ENCODE measurements at regions not wholly inside any gene's neighbourhood (a gene's known extent, or its start where the extent isn't known, plus 50 kb on each side); places are given as distances from the start of the nearest gene placed in this dataset.

DNA sequence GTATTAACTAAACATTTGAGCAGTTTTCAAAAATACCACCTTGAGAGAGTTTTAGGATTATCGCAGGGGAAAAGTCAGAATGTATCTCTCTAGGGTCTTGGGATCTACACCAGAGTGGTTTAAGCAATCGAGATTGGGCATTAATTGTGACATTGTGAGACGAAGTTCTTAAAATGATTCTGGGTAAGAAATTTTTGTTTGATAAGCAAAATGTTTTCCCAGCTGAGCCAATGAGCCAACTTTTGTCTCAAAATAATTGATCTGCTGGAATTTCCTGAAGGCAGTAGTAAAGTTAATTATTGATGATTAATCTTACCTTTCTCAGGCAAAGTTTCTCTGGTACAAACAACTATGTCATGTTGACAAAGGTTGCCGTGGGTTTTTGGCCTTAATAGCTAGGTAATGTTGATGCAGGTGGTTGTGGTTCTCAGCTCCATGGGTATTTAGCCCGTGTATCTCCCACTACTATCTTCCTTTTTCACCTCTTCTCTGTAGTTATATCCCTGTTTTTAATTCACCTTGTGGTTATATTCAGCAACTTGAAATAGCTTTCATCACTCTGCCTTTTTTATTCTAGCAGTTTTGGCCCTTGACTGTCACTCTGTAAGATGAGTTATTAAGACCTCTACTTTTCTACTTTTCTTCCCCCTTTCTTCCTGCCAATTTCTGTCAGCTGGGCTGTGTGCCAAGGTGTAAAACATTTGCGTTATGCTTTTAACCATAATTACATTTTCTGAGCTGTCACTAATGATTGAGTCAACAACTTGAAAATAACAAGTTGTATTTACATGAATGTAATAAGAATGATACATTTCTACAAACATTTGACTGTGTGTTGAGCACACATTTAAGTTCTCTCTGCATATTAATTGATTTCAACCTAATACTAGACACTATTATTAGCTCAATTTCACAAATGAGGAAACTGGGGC, 368.3 kb upstream of the BTBD3 start:
- Histone ChIP-seq H3K27me3 (ENCODE audit: low read depth) (no peaks in the 10 kb centered on the region), H3K4me3 (no peak overlapping the region), H3K9me3 (no peaks in the 10 kb centered on the region), H3K36me3 (no peaks in the 10 kb centered on the region), H3K27ac (no peak overlapping the region), H3K4me1 (peaks cover under 1% of the 10 kb centered on the region)
- ATAC-seq (no peak), DNase-seq (no peak)
- intact Hi-C loops (cut with DNase I), result loop anchor here (10.0 kb wide), 2 partner anchors 995 to 1935 kb away; no protein-coding TSS in a partner anchor
- TF ChIP-seq CTCF (IDR thresholded peaks at IDR 0.05), result no peak

DNA sequence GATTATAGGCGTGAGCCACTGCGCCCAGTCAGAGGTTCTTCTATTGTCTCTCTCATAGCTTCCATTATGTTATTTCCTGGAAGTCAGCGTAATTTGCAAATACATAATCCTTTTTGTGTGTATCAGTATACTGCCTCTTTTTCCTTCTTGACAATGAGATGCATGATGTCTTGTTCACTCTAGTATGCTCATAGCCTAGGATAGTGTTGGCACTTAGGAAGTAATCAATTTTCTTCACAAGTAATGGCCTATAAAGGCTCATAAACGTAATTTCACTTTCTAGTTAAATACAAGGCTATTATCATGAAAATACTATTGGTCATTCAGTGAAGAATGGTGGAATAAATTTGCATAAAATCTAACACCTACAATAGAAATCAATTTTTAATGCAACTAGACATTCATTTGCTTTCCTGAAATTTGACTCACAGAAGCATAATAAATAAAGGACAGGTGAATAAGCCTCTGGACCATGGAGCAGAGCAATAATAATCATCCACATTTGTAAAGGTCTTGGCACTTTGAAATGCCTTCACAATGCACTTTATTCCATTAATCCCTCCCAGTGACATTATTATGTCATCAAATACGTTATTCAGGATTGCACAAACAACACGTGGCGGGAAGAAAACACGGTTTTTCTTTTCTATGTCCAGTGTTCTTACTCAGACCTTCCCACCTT, 366.9 kb upstream of the BTBD3 start:
- no peak overlapping the region for H3K4me3 ChIP-seq
- H3K36me3 ChIP-seq, result no peaks in the 10 kb centered on the region
- no peaks in the 10 kb centered on the region for H3K27me3 ChIP-seq (ENCODE audit: low read depth)
- H3K9me3 ChIP-seq, result no peaks in the 10 kb centered on the region
- DNase-seq, result no peak
- no peak for TF ChIP-seq CTCF (IDR thresholded peaks at IDR 0.05)
- no peak for ATAC-seq
- no peaks in the 10 kb centered on the region for H3K4me1 ChIP-seq
- no peak overlapping the region for H3K27ac ChIP-seq
- intact Hi-C loops (cut with DNase I), result no loop called here

DNA sequence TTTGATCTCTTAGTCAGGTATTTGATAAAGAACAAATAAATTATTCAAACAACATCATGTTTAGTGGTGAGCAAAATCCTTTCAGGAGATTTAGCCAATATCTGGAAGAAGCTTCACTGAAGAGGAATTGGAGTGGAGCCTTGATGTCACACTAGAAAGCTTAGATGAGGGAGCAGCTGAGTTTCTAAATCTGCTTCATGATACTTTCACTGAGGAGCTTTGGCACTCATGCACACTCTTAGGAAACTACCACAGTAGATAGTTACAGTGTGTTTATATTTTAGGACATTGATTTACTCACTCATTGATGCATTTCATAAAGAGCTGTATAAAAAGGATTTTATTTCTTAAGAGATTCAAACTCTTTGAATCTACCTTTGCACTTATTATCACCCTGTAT, 366.2 kb upstream of the BTBD3 start:
- H3K4me1 ChIP-seq, result no peaks in the 10 kb centered on the region
- no peaks in the 10 kb centered on the region for H3K9me3 ChIP-seq
- H3K27me3 ChIP-seq (ENCODE audit: low read depth), result no peaks in the 10 kb centered on the region
- TF ChIP-seq CTCF (IDR thresholded peaks at IDR 0.05), result no peak
- no peak for ATAC-seq
- H3K4me3 ChIP-seq, result no peak overlapping the region
- H3K27ac ChIP-seq, result no peak overlapping the region
- no peak for DNase-seq
- no peaks in the 10 kb centered on the region for H3K36me3 ChIP-seq
- intact Hi-C loops (cut with DNase I), result no loop called here

DNA sequence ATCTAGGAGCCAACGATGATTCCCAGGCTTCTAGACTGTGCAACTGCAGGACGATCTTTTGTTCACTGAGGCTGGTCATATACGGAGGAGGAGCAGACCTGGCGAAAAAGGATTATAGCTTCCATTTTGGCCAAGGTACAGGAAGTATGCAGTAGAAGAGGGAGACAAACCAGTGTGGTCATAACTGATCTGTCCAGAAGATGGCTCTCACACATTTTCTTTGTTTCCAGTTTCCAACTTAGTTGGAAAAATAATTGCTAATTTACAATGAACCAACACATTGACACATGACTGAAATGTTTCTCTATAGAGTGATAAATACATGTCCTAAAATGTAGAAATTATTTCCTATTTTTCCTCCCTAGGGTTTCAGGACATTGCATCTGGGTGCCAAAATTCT, 364.1 kb upstream of the BTBD3 start:
- ATAC-seq (no peak), DNase-seq (no peak)
- no peaks in the 10 kb centered on the region for H3K36me3 ChIP-seq
- H3K27me3 ChIP-seq (ENCODE audit: low read depth), result no peaks in the 10 kb centered on the region
- no peaks in the 10 kb centered on the region for H3K4me1 ChIP-seq
- no peaks in the 10 kb centered on the region for H3K9me3 ChIP-seq
- intact Hi-C loops (cut with DNase I), result no loop called here
- H3K4me3 ChIP-seq, result no peak overlapping the region
- H3K27ac ChIP-seq, result no peak overlapping the region
- no peak for TF ChIP-seq CTCF (IDR thresholded peaks at IDR 0.05)

DNA sequence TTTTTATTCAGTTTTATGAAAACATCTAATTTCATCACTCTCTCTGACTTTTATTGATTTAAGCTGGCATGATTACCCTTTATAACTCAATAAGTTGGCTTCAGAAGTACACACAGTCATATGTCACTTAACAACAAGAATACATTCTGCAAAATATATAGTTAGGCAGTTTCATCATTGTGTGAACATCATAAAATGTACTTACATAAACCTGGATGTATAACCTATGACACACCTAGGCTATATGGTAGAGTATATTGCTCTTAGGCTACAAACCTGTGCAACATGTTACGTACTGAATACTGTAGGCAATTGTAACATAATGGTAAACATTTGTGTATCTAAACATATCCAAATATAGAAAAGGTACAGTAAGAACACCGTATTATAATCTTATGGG, 362.2 kb upstream of the BTBD3 start:
- intact Hi-C loops (cut with DNase I), result no loop called here
- no peaks in the 10 kb centered on the region for H3K36me3 ChIP-seq
- H3K4me1 ChIP-seq, result no peaks in the 10 kb centered on the region
- H3K27me3 ChIP-seq (ENCODE audit: low read depth), result no peaks in the 10 kb centered on the region
- ATAC-seq (no peak), DNase-seq (no peak)
- H3K27ac ChIP-seq, result no peak overlapping the region
- H3K4me3 ChIP-seq, result no peak overlapping the region
- TF ChIP-seq CTCF (IDR thresholded peaks at IDR 0.05), result no peak
- no peaks in the 10 kb centered on the region for H3K9me3 ChIP-seq
